Caco-2 (cell line): ENCODE measurements at regions not wholly inside any gene's neighbourhood (a gene's known extent, or its start where the extent isn't known, plus 50 kb on each side); places are given as distances from the start of the nearest gene placed in this dataset.
"Not testable (repeated sequence)": the region's sequence is repeated elsewhere in the genome, so short reads cannot be mapped to it uniquely, and the experiment has no call there.

ENCODE experiments used
- BruUV-seq: library from RNA; stranded (reverse); fragments of 400-500 nt; replicated peaks from 2 replicates; lab custom pipeline; 2021; lab: Mats Ljungman, UMichigan
- CTCF ChIA-PET: fragments of 300-600 bp; sonication (Branson Sonifier 250); formaldehyde crosslinking; loops from one replicate; lab custom pipeline; 2022; ENCODE audit warnings: antibody characterized with exemption; lab: Charles Lee
- POLR2A ChIA-PET: fragments of 300-600 bp; sonication (Branson Sonifier 250); formaldehyde crosslinking; loops from one replicate; lab custom pipeline; 2022; ENCODE audit warnings: antibody characterized with exemption; lab: Charles Lee
- DNase-seq, 2 experiments: peaks; one replicate each; pipeline versions ENCODE4 v3.0.0 to v3.0.0-alpha.2; 2020 to 2022
- H3K27me3 ChIP-seq: replicated peaks from 2 replicates; pipeline ENCODE4 v1.6.0; 2011; ENCODE audit warnings: low read length; ENCODE audit not compliant: control insufficient read depth, insufficient read depth
- H3K36me3 ChIP-seq: 2 replicates; pipeline ENCODE4 v1.5.1; 2011; ENCODE audit warnings: low read length; ENCODE audit not compliant: control insufficient read depth, insufficient read depth
- H3K4me1 ChIP-seq: fragments of 250-450 bp; sonication (Bioruptor Pico); 2 replicates; pipeline ENCODE4 v1.5.1; 2020; ENCODE audit warnings: mild to moderate bottlenecking
- H3K4me3 ChIP-seq: 2 replicates; pipeline ENCODE4 v1.5.1; 2011; ENCODE audit warnings: low read depth, mild to moderate bottlenecking, control low read depth, low read length
- H3K9me3 ChIP-seq: fragments of 250-450 bp; sonication (Bioruptor Pico); 2 replicates; pipeline ENCODE4 v1.5.1; 2020; ENCODE audit warnings: mild to moderate bottlenecking, moderate library complexity
- H3K27ac Mint-ChIP-seq: one replicate; pipeline ENCODE4 v1.8.0; 2022; ENCODE audit warnings: mixed read lengths; ENCODE audit not compliant: unreplicated experiment
- H3K27me3 Mint-ChIP-seq: one replicate; pipeline ENCODE4 v1.8.0; 2022; ENCODE audit warnings: mixed read lengths; ENCODE audit not compliant: insufficient read depth, unreplicated experiment
- H3K36me3 Mint-ChIP-seq: one replicate; pipeline ENCODE4 v1.8.0; 2022; ENCODE audit warnings: mild to moderate bottlenecking, mixed read lengths; ENCODE audit not compliant: insufficient read depth, unreplicated experiment
- H3K4me1 Mint-ChIP-seq: one replicate; pipeline ENCODE4 v1.8.0; 2022; ENCODE audit warnings: low read depth, mixed read lengths; ENCODE audit not compliant: unreplicated experiment
- H3K4me3 Mint-ChIP-seq: one replicate; pipeline ENCODE4 v1.8.0; 2022; ENCODE audit warnings: mild to moderate bottlenecking, moderate library complexity, mixed read lengths; ENCODE audit not compliant: unreplicated experiment
- H3K9me3 Mint-ChIP-seq: one replicate; pipeline ENCODE4 v1.8.0; 2022; ENCODE audit warnings: mixed read lengths; ENCODE audit not compliant: unreplicated experiment
- CTCF ChIP-seq, 2 experiments: fragments of 200-600 bp in 1 of 2; IDR thresholded peaks; 1 replicate in 1 of 2; 2 replicates in 1 of 2; pipeline versions ENCODE4 v1.5.1 to v1.8.0; 2011 to 2022; ENCODE audit warnings: antibody characterized with exemption in 1 of 2, control low read depth in 1 of 2, inconsistent platforms in 1 of 2, low read depth in 1 of 2, low read length in 1 of 2, mild to moderate bottlenecking in 1 of 2, moderate library complexity in 1 of 2; ENCODE audit not compliant: insufficient read depth in 1 of 2, severe bottlenecking in 1 of 2, unreplicated experiment in 1 of 2
- intact Hi-C: fragments of 100-400 bp; cut with micrococcal nuclease; formaldehyde crosslinking; loops from one replicate; pipeline ENCODE4 v1.10.0; 2022; ENCODE audit not compliant: unreplicated experiment

GRCh38 chr5:52069997-52070396 is 686.7 kb downstream of the ISL1 start:
- POLR2A ChIA-PET, result no interaction called here
- Histone ChIP-seq H3K4me1 (no peaks in the 10 kb centered on the region), H3K27me3 (no peaks in the 10 kb centered on the region)

GRCh38 chr5:52073993-52074689 is 690.9 kb downstream of the ISL1 start:
- TF ChIP-seq CTCF (IDR thresholded peaks at IDR 0.05; ENCODE audit: insufficient read depth in 1 of 2, low read depth in 1 of 2, low read length in 1 of 2, severe bottlenecking in 1 of 2, unreplicated experiment in 1 of 2), result no peak
- Mint-ChIP-seq H3K4me3 (no peak overlapping the region), H3K4me1 (no peaks in the 10 kb centered on the region), H3K9me3 (peaks cover 10% of the 10 kb centered on the region), H3K36me3 (no peaks in the 10 kb centered on the region), H3K27me3 (no peaks in the 10 kb centered on the region), H3K27ac (no peak overlapping the region)
- H3K27me3 ChIP-seq, result no peaks in the 10 kb centered on the region
- no peaks in the 10 kb centered on the region; the same call in 1 of the 2 replicates for H3K9me3 ChIP-seq
- POLR2A ChIA-PET, result no interaction called here
- no peak overlapping the region for H3K4me3 ChIP-seq
- CTCF ChIA-PET, result no interaction called here
- intact Hi-C loops, result no loop called here
- DNase-seq, result no peak
- no peaks in the 10 kb centered on the region for H3K36me3 ChIP-seq
- no TSS peak for BruUV-seq
- H3K4me1 ChIP-seq, result no peaks in the 10 kb centered on the region

More at GRCh38 chr5:52069997-52070396, 686.7 kb downstream of the ISL1 start:
- intact Hi-C loops, result no loop called here
- H3K4me1 Mint-ChIP-seq, result no peaks in the 10 kb centered on the region
- H3K36me3 Mint-ChIP-seq, result no peaks in the 10 kb centered on the region
- TF ChIP-seq CTCF (IDR thresholded peaks at IDR 0.05; ENCODE audit: insufficient read depth in 1 of 2, low read depth in 1 of 2, low read length in 1 of 2, severe bottlenecking in 1 of 2, unreplicated experiment in 1 of 2), result no peak
- no TSS peak for BruUV-seq
- no peak overlapping the region for H3K27ac Mint-ChIP-seq
- CTCF ChIA-PET, result no interaction called here
- Histone ChIP-seq H3K4me3 (no peak overlapping the region), H3K9me3 (no peaks in the 10 kb centered on the region; the same call in 1 of the 2 replicates), H3K36me3 (no peaks in the 10 kb centered on the region)
- H3K27me3 Mint-ChIP-seq, result no peaks in the 10 kb centered on the region
- no peak for DNase-seq
- peaks cover 10% of the 10 kb centered on the region for H3K9me3 Mint-ChIP-seq
- H3K4me3 Mint-ChIP-seq, result no peak overlapping the region

- intact Hi-C loops, result no loop called here
- POLR2A ChIA-PET, result no interaction called here
- Mint-ChIP-seq H3K27ac (no peak overlapping the region), H3K4me1 (no peaks in the 10 kb centered on the region), H3K4me3 (no peak overlapping the region), H3K27me3 (no peaks in the 10 kb centered on the region), H3K9me3 (no peaks in the 10 kb centered on the region), H3K36me3 (no peaks in the 10 kb centered on the region)
- Histone ChIP-seq H3K36me3 (no peaks in the 10 kb centered on the region), H3K4me1 (no peaks in the 10 kb centered on the region), H3K27me3 (no peaks in the 10 kb centered on the region), H3K4me3 (no peak overlapping the region), H3K9me3 (no peaks in the 10 kb centered on the region; the same call in 1 of the 2 replicates)
- no peak for DNase-seq
- no peak for TF ChIP-seq CTCF (IDR thresholded peaks at IDR 0.05; ENCODE audit: insufficient read depth in 1 of 2, low read depth in 1 of 2, low read length in 1 of 2, severe bottlenecking in 1 of 2, unreplicated experiment in 1 of 2)
- BruUV-seq, result no TSS peak
- CTCF ChIA-PET, result no interaction called here
Observed at GRCh38 chr5:52077941-52078815, 694.9 kb downstream of the ISL1 start.

DNA sequence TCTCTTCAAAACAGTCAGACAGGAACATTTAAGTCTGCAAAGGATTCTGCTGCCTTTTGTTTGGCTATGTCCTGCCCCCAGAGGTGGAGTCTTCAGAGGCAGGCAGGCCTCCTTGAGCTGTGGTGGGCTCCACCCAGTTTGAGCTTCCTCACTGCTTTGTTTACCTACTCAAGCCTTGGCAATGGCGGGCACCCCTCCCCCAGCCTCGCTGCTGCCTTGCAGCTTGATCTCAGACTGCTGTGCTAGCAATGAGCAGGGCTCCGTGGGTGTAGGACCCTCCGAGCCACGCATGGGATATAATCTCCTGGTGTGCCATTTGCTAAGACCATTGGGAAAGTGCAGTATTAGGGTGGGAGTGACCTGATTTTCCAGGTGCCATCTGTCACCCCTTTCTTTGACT is 685.4 kb upstream of the ITGA1 start:
- CTCF ChIA-PET, H3K4me3 Mint-ChIP-seq, POLR2A ChIA-PET, H3K27me3 ChIP-seq, H3K9me3 ChIP-seq, H3K4me3 ChIP-seq, H3K27me3 Mint-ChIP-seq, H3K4me1 ChIP-seq, DNase-seq, H3K4me1 Mint-ChIP-seq, H3K36me3 ChIP-seq, BruUV-seq, H3K9me3 Mint-ChIP-seq, intact Hi-C loops, H3K27ac Mint-ChIP-seq, H3K36me3 Mint-ChIP-seq: not testable (repeated sequence)
